ENCODE measurements at regions not wholly inside any gene's neighbourhood (a gene's known extent, or its start where the extent isn't known, plus 50 kb on each side); places are given as distances from the start of the nearest gene placed in this dataset.

GRCh38 chr15:29550834-29551465 lies 271.3 kb downstream of the TJP1 start:
- Histone ChIP-seq H3K9ac (ENCODE audit: low read depth, low read length) (no peak overlapping the region), H4K91ac (ENCODE audit: insufficient read depth, low read depth, low read length) (no peak overlapping the region), H3K4me3 (ENCODE audit: insufficient read depth, low read depth, low read length) (no peak overlapping the region), H4K5ac (ENCODE audit: low read depth, low read length) (no peak overlapping the region), H3K4me1 (ENCODE audit: control insufficient read depth, insufficient read depth, low read length) (no peaks in the 10 kb centered on the region), H3K79me1 (ENCODE audit: low read depth in 1 of 2, low read length in 2 of 2) (no peaks in the 10 kb centered on the region), H4K8ac (ENCODE audit: low read depth in 2 of 2, low read length in 2 of 2) (no peak overlapping the region), H2AFZ (replicated peaks; ENCODE audit: low read length, poor library complexity) (no peak overlapping the region), H3K36me3 (ENCODE audit: control insufficient read depth, insufficient read depth, low read length) (no peaks in the 10 kb centered on the region), H2BK15ac (ENCODE audit: low read depth, low read length) (no peak overlapping the region), H4K20me1 (ENCODE audit: insufficient read depth, low read length) (no peaks in the 10 kb centered on the region), H3K9me3 (ENCODE audit: control insufficient read depth, insufficient read depth, low read length) (0 out of 2 replicates have a peak, but pooled peaks cover 2% of the 10 kb centered on the region), H2BK5ac (ENCODE audit: low read depth, low read length, poor library complexity, severe bottlenecking) (no peak overlapping the region), H3K4me2 (ENCODE audit: low read depth, low read length) (no peak overlapping the region), H2BK20ac (ENCODE audit: low read depth, low read length) (no peak overlapping the region), H3K18ac (ENCODE audit: low read depth, low read length) (no peak overlapping the region), H3K4ac (ENCODE audit: low read depth, low read length) (no peak overlapping the region), H2BK120ac (ENCODE audit: low read depth, low read length) (no peak overlapping the region), H3K27ac (ENCODE audit: insufficient read depth, low read length) (no peak overlapping the region), H3K9me1 (ENCODE audit: insufficient read depth, low read length) (no peaks in the 10 kb centered on the region), H2AK5ac (ENCODE audit: low read depth, low read length) (no peak overlapping the region), H3K27me3 (ENCODE audit: control insufficient read depth, insufficient read depth, low read length) (peaks cover 2% of the 10 kb centered on the region), H3K14ac (replicated peaks; ENCODE audit: low read depth, low read length) (no peak overlapping the region), H3K23ac (ENCODE audit: low read depth, low read length) (no peak overlapping the region), H2AK9ac (replicated peaks; ENCODE audit: low read depth, low read length, poor library complexity) (no peak overlapping the region), H3K56ac (ENCODE audit: extremely low read depth, insufficient read depth, low read length) (no peak overlapping the region)
- no peak for TF ChIP-seq BHLHE40 (IDR thresholded peaks at IDR 0.05; ENCODE audit: low read depth, low read length)
- TF ChIP-seq CTCF (conservative IDR thresholded peaks at IDR 0.05; ENCODE audit: low read depth, low read length): no peak
- no peak for TF ChIP-seq RCOR1 (IDR thresholded peaks at IDR 0.05; ENCODE audit: insufficient replicate concordance, low read length)
- TF ChIP-seq SMC3 (IDR thresholded peaks at IDR 0.05; ENCODE audit: low read depth, low read length): no peak
- TF ChIP-seq MXI1 (IDR thresholded peaks at IDR 0.05; ENCODE audit: borderline replicate concordance, low read depth, low read length): no peak
- no peak for TF ChIP-seq CEBPB (IDR thresholded peaks at IDR 0.05; ENCODE audit: low read depth, low read length)
- TF ChIP-seq CHD1 (IDR thresholded peaks at IDR 0.05; ENCODE audit: low read depth, low read length): no peak
- no peak for TF ChIP-seq USF2 (IDR thresholded peaks at IDR 0.05; ENCODE audit: low read depth, low read length)
- no peak for TF ChIP-seq POLR2A (IDR thresholded peaks at IDR 0.05; ENCODE audit: low read depth, low read length)
- no peak for TF ChIP-seq MAFK (IDR thresholded peaks at IDR 0.05; ENCODE audit: low read depth, low read length)
- TF ChIP-seq NFE2L2 (IDR thresholded peaks at IDR 0.05; ENCODE audit: low read depth, low read length): no peak
- POLR2A ChIA-PET (ENCODE audit: unreplicated experiment): no interaction called here
- dilution Hi-C loops (cut with HindIII; ENCODE audit: low sequenced_read_pairs, unreplicated experiment): no loop called here
- no peak for DNase-seq
- 0% methylated on average over 1 of the region's 5 CpGs; no CpG with 5 or more reads in 1 of the 2 experiments for WGBS, 2 experiments (ENCODE audit: extremely low coverage in 2 of 2, insufficient read length in 1 of 2)
- no TSS peak for BruUV-seq (replicated peaks)
- CTCF ChIA-PET: no interaction called here
- intact Hi-C loops (cut with micrococcal nuclease): no loop called here
- ATAC-seq (ENCODE audit: low read depth): no peak
- in situ Hi-C loops (cut with MboI; ENCODE audit: low sequenced_read_pairs): no loop called here
